GM12878 (cell line): ENCODE measurements at regions not wholly inside any gene's neighbourhood (a gene's known extent, or its start where the extent isn't known, plus 50 kb on each side); places are given as distances from the start of the nearest gene placed in this dataset.
"Not testable (repeated sequence)": the region's sequence is repeated elsewhere in the genome, so short reads cannot be mapped to it uniquely, and the experiment has no call there.

Source experiments
- BHLHE40 ChIP-seq, 2 experiments: fragments of 450-650 bp in 1 of 2; IDR thresholded peaks; 2 replicates each; pipeline ENCODE4 v1.6.1; 2011 to 2017; ENCODE audit warnings: low read depth in 2 of 2, borderline replicate concordance in 1 of 2, improper control_type of control experiment in 1 of 2, low read length in 1 of 2, mild to moderate bottlenecking in 1 of 2
- CBFB ChIP-seq: IDR thresholded peaks from 2 replicates; pipeline ENCODE4 v1.6.1; 2016; ENCODE audit warnings: antibody characterized with exemption, low read depth
- CEBPB ChIP-seq, 2 experiments: fragments of 150-350 bp in 1 of 2; IDR thresholded peaks; 2 replicates each; pipeline ENCODE4 v1.6.1; 2012 to 2014; ENCODE audit warnings: low read depth in 2 of 2, low read length in 2 of 2, borderline replicate concordance in 1 of 2, inconsistent platforms in 1 of 2
- CREM ChIP-seq: IDR thresholded peaks from 2 replicates; pipeline ENCODE4 v1.6.1; 2014; ENCODE audit warnings: antibody characterized with exemption, low read depth
- CTCF ChIP-seq, 3 experiments: IDR thresholded peaks in 2 of 3; conservative IDR thresholded peaks in 1 of 3; 2 replicates each; pipeline ENCODE4 v1.5.1; 2011; ENCODE audit warnings: low read depth in 3 of 3, low read length in 3 of 3, mild to moderate bottlenecking in 3 of 3, control low read depth in 2 of 3, moderate library complexity in 2 of 3, inconsistent platforms in 1 of 3, mixed read lengths in 1 of 3; ENCODE audit not compliant: control insufficient read depth in 2 of 3, insufficient read depth in 1 of 3; ENCODE audit errors: extremely low read depth in 1 of 3
- MTA2 ChIP-seq: fragments of 450-650 bp; IDR thresholded peaks from 2 replicates; pipeline ENCODE4 v1.6.1; 2016; ENCODE audit warnings: low read depth, mild to moderate bottlenecking, moderate library complexity
- PAX8 ChIP-seq: fragments of 450-650 bp; IDR thresholded peaks from 2 replicates; pipeline ENCODE4 v1.6.1; 2017; ENCODE audit warnings: mild to moderate bottlenecking, moderate library complexity
- RCOR1 ChIP-seq: conservative IDR thresholded peaks from 2 replicates; pipeline ENCODE4 v1.6.1; 2012; ENCODE audit warnings: low read depth, low read length, improper control_type of control experiment
- SPI1 ChIP-seq: IDR thresholded peaks from 2 replicates; pipeline ENCODE4 v1.6.1; 2011; ENCODE audit warnings: low read depth, mild to moderate bottlenecking, low read length, moderate library complexity, borderline replicate concordance; ENCODE audit not compliant: insufficient read depth
- TARDBP ChIP-seq: IDR thresholded peaks from 2 replicates; pipeline ENCODE4 v1.6.1; 2016; ENCODE audit warnings: borderline replicate concordance
- ZSCAN29 ChIP-seq: fragments of 450-650 bp; IDR thresholded peaks from 2 replicates; pipeline ENCODE4 v1.6.1; 2017; ENCODE audit warnings: mild to moderate bottlenecking, moderate library complexity
- TF ChIP-seq, protein P1 (sequence below): IDR thresholded peaks from 2 replicates; pipeline ENCODE4 v1.6.1; 2012; ENCODE audit warnings: low read length, inconsistent platforms
- TF ChIP-seq, protein P2 (sequence below): fragments of 450-650 bp; IDR thresholded peaks from 2 replicates; pipeline ENCODE4 v1.6.1; 2017; ENCODE audit warnings: mild to moderate bottlenecking

- TF ChIP-seq CTCF (IDR thresholded peaks at IDR 0.05 in 2 of 3, conservative IDR thresholded peaks at IDR 0.05 in 1 of 3; ENCODE audit: control insufficient read depth in 2 of 3, extremely low read depth in 1 of 3, insufficient read depth in 1 of 3, low read depth in 3 of 3, low read length in 3 of 3); TARDBP; CREM; SPI1; MTA2; CBFB; ZSCAN29; CEBPB (IDR thresholded peaks at IDR 0.05; ENCODE audit: borderline replicate concordance in 1 of 2, low read depth in 2 of 2, low read length in 2 of 2); RCOR1; PAX8; BHLHE40 (IDR thresholded peaks at IDR 0.05; ENCODE audit: borderline replicate concordance in 1 of 2, low read depth in 2 of 2, low read length in 1 of 2): not testable (repeated sequence)
- TF ChIP-seq, protein P1, sequence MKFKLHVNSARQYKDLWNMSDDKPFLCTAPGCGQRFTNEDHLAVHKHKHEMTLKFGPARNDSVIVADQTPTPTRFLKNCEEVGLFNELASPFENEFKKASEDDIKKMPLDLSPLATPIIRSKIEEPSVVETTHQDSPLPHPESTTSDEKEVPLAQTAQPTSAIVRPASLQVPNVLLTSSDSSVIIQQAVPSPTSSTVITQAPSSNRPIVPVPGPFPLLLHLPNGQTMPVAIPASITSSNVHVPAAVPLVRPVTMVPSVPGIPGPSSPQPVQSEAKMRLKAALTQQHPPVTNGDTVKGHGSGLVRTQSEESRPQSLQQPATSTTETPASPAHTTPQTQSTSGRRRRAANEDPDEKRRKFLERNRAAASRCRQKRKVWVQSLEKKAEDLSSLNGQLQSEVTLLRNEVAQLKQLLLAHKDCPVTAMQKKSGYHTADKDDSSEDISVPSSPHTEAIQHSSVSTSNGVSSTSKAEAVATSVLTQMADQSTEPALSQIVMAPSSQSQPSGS = not testable (repeated sequence)
- TF ChIP-seq, protein P2, sequence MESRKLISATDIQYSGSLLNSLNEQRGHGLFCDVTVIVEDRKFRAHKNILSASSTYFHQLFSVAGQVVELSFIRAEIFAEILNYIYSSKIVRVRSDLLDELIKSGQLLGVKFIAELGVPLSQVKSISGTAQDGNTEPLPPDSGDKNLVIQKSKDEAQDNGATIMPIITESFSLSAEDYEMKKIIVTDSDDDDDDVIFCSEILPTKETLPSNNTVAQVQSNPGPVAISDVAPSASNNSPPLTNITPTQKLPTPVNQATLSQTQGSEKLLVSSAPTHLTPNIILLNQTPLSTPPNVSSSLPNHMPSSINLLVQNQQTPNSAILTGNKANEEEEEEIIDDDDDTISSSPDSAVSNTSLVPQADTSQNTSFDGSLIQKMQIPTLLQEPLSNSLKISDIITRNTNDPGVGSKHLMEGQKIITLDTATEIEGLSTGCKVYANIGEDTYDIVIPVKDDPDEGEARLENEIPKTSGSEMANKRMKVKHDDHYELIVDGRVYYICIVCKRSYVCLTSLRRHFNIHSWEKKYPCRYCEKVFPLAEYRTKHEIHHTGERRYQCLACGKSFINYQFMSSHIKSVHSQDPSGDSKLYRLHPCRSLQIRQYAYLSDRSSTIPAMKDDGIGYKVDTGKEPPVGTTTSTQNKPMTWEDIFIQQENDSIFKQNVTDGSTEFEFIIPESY = not testable (repeated sequence)
These were observed 400.5 kb downstream of the CAAP1 start for GRCh38 chr9:26491922-26492607.
